ENCODE measurements at regions not wholly inside any gene's neighbourhood (a gene's known extent, or its start where the extent isn't known, plus 50 kb on each side); places are given as distances from the start of the nearest gene placed in this dataset.

DNA sequence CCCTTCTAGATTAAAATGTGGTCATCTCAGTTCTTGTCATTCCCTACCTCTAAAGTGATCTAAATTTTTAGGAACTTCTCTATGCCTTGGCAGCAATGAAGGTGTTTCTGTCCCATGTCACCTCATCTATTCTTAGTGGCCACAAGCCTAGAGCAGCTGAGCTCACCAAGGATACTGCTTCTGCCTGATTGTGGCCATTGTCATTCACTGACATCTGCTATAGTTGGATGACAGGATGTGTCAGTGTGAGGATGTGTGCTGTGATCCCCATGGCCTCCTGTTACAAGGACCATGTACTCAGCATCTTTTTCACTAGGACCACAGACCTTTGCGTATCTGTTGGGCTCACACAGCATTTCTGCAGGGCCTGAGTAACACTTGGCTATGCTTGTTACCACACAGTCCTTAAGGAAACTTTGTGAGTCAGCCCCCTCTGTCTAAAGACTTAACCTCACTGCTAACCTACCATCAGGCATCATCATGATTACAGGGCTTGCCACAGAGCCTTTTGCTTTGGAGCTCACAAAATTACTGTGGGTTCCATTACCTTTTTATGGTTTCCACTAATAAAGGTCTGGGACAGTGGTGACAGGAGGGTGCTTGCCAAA is 421.0 kb downstream of the ADAM29 start:
- Histone ChIP-seq H2BK120ac (ENCODE audit: insufficient read depth, low read length, poor library complexity) (no peak overlapping the region), H3K4ac (ENCODE audit: low read depth, low read length) (no peak overlapping the region), H3K4me2 (ENCODE audit: low read length) (no peak overlapping the region), H3K9me3 (ENCODE audit: insufficient read depth, low read depth, low read length) (no peaks in the 10 kb centered on the region), H3K27me3 (ENCODE audit: insufficient read depth, low read length) (no peaks in the 10 kb centered on the region), H3K4me1 (ENCODE audit: control insufficient read depth in 1 of 2, insufficient read depth in 2 of 2, low read length in 2 of 2) (no peaks in the 10 kb centered on the region), H3K27ac (ENCODE audit: low read depth, low read length) (no peak overlapping the region), H4K8ac (ENCODE audit: low read depth, low read length) (no peak overlapping the region), H3K14ac (ENCODE audit: low read length) (no peak overlapping the region), H2BK12ac (ENCODE audit: low read length) (no peak overlapping the region), H3K36me3 (ENCODE audit: control insufficient read depth in 1 of 2, insufficient read depth in 2 of 2, low read length in 2 of 2) (no peaks in the 10 kb centered on the region), H3K23ac (ENCODE audit: low read length) (no peak overlapping the region), H3K9ac (ENCODE audit: low read length) (no peak overlapping the region), H3K79me2 (ENCODE audit: control insufficient read depth, insufficient read depth, low read length, poor library complexity) (no peaks in the 10 kb centered on the region), H3K4me3 (ENCODE audit: low read depth, low read length) (no peak overlapping the region), H3K18ac (ENCODE audit: low read length) (no peak overlapping the region), H4K12ac (ENCODE audit: low read depth, low read length) (no peak overlapping the region), H2BK5ac (ENCODE audit: low read depth, low read length, poor library complexity) (no peak overlapping the region), H2AK5ac (ENCODE audit: low read length) (no peak overlapping the region), H4K91ac (ENCODE audit: low read depth, low read length) (no peak overlapping the region), H3K79me1 (ENCODE audit: low read length) (no peaks in the 10 kb centered on the region), H2AFZ (ENCODE audit: insufficient read depth, low read length, poor library complexity) (no peak overlapping the region)
- DNase-seq = peak in 1 of 2 donors; percentile 18
- no CpG with 5 or more reads among the region's 1 CpG for WGBS (ENCODE audit: extremely low coverage, insufficient coverage, insufficient read length)

DNA sequence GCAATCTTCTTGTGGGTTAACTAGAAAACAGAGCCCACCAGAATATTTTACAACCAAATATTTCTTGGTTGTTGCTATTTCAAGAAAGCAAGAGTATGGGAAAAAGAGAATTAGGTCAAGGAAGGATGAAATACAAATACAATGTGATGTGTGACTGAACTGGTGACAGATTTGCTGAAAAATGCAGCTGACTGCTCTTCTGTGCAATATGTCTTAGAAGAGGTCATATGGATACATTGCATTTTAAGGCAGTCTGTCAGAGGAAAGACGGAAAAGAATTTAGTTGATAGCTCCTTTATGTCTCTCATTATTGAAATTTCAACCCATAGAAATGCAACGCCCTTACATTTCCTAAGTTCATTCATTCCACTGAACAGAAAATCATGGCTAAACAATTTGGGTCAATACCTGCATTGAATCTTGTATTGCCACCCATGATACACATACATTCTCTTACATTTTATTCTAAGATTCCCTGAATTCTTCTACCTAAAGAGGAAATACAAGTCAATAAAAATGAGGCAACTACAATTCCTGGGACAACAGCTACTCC is 423.1 kb downstream of the ADAM29 start:
- Histone ChIP-seq H3K4ac (ENCODE audit: low read depth, low read length) (no peak overlapping the region), H4K12ac (ENCODE audit: low read depth, low read length) (no peak overlapping the region), H3K36me3 (ENCODE audit: control insufficient read depth in 1 of 2, insufficient read depth in 2 of 2, low read length in 2 of 2) (peaks cover 0 to 3% of the 10 kb centered on the region in 2 experiments), H3K4me3 (ENCODE audit: low read depth, low read length) (no peak overlapping the region), H2AK5ac (ENCODE audit: low read length) (no peak overlapping the region), H3K14ac (ENCODE audit: low read length) (no peak overlapping the region), H3K4me1 (ENCODE audit: control insufficient read depth in 1 of 2, insufficient read depth in 2 of 2, low read length in 2 of 2) (no peaks in the 10 kb centered on the region), H3K18ac (ENCODE audit: low read length) (no peak overlapping the region), H3K27me3 (ENCODE audit: insufficient read depth, low read length) (no peaks in the 10 kb centered on the region), H2BK12ac (ENCODE audit: low read length) (no peak overlapping the region), H3K9me3 (ENCODE audit: insufficient read depth, low read depth, low read length) (peaks cover 1% of the 10 kb centered on the region), H4K91ac (ENCODE audit: low read depth, low read length) (no peak overlapping the region), H2BK120ac (ENCODE audit: insufficient read depth, low read length, poor library complexity) (no peak overlapping the region), H3K79me1 (ENCODE audit: low read length) (no peaks in the 10 kb centered on the region), H2AFZ (ENCODE audit: insufficient read depth, low read length, poor library complexity) (no peak overlapping the region), H3K4me2 (ENCODE audit: low read length) (no peak overlapping the region), H3K27ac (ENCODE audit: low read depth, low read length) (no peak overlapping the region), H2BK5ac (ENCODE audit: low read depth, low read length, poor library complexity) (no peak overlapping the region), H3K23ac (ENCODE audit: low read length) (no peak overlapping the region), H4K8ac (ENCODE audit: low read depth, low read length) (no peak overlapping the region), H3K9ac (ENCODE audit: low read length) (no peak overlapping the region), H3K79me2 (ENCODE audit: control insufficient read depth, insufficient read depth, low read length, poor library complexity) (no peaks in the 10 kb centered on the region)
- peak; percentile 18 to 87 for DNase-seq
- WGBS (ENCODE audit: extremely low coverage, insufficient coverage, insufficient read length) = no CpG with 5 or more reads among the region's 2 CpGs

DNA sequence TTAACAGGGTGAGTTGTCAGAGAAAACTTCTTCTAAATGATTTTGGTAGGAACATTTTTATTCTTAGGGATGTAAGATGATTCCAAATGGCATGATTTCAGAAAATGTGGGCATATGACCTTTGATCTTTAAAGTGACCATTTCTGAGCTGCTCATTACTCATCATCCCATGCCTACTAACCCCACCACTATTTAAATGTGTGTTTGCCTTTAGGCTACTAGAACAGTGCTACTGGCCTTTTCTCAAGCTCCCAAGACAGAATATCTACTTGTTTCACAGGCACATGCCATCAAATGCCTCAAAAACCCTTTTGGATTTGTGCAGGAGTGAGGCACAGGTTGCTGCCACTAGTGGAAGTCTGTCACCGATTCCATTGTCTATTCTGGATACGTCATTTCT is 428.2 kb downstream of the ADAM29 start:
- no CpG with 5 or more reads among the region's 2 CpGs for WGBS (ENCODE audit: extremely low coverage, insufficient coverage, insufficient read length)
- Histone ChIP-seq H3K27ac (ENCODE audit: low read depth, low read length) (no peak overlapping the region), H3K23ac (ENCODE audit: low read length) (no peak overlapping the region), H3K4me1 (ENCODE audit: control insufficient read depth in 1 of 2, insufficient read depth in 2 of 2, low read length in 2 of 2) (peaks cover 0 to 4% of the 10 kb centered on the region in 2 experiments), H2AFZ (ENCODE audit: insufficient read depth, low read length, poor library complexity) (no peak overlapping the region), H3K4ac (ENCODE audit: low read depth, low read length) (no peak overlapping the region), H3K18ac (ENCODE audit: low read length) (no peak overlapping the region), H3K36me3 (ENCODE audit: control insufficient read depth in 1 of 2, insufficient read depth in 2 of 2, low read length in 2 of 2) (peaks cover 0 to 3% of the 10 kb centered on the region in 2 experiments), H2BK12ac (ENCODE audit: low read length) (no peak overlapping the region), H2AK5ac (ENCODE audit: low read length) (no peak overlapping the region), H3K79me1 (ENCODE audit: low read length) (no peaks in the 10 kb centered on the region), H3K79me2 (ENCODE audit: control insufficient read depth, insufficient read depth, low read length, poor library complexity) (peaks cover 2% of the 10 kb centered on the region), H3K9ac (ENCODE audit: low read length) (no peak overlapping the region), H3K4me3 (ENCODE audit: low read depth, low read length) (no peak overlapping the region), H3K14ac (ENCODE audit: low read length) (no peak overlapping the region), H3K27me3 (ENCODE audit: insufficient read depth, low read length) (no peaks in the 10 kb centered on the region), H4K8ac (ENCODE audit: low read depth, low read length) (no peak overlapping the region), H3K4me2 (ENCODE audit: low read length) (no peak overlapping the region), H3K9me3 (ENCODE audit: insufficient read depth, low read depth, low read length) (peaks cover 1% of the 10 kb centered on the region), H2BK120ac (ENCODE audit: insufficient read depth, low read length, poor library complexity) (no peak overlapping the region), H4K91ac (ENCODE audit: low read depth, low read length) (no peak overlapping the region), H4K12ac (ENCODE audit: low read depth, low read length) (no peak overlapping the region), H2BK5ac (ENCODE audit: low read depth, low read length, poor library complexity) (no peak overlapping the region)
- no peak for DNase-seq

- Histone ChIP-seq H2BK12ac (ENCODE audit: low read length) (no peak overlapping the region), H2AFZ (ENCODE audit: insufficient read depth, low read length, poor library complexity) (no peak overlapping the region), H4K8ac (ENCODE audit: low read depth, low read length) (no peak overlapping the region), H3K9me3 (ENCODE audit: insufficient read depth, low read depth, low read length) (no peaks in the 10 kb centered on the region), H2BK120ac (ENCODE audit: insufficient read depth, low read length, poor library complexity) (no peak overlapping the region), H3K79me1 (ENCODE audit: low read length) (no peaks in the 10 kb centered on the region), H3K14ac (ENCODE audit: low read length) (no peak overlapping the region), H3K4me3 (ENCODE audit: low read depth, low read length) (no peak overlapping the region), H3K18ac (ENCODE audit: low read length) (no peak overlapping the region), H3K27ac (ENCODE audit: low read depth, low read length) (no peak overlapping the region), H2AK5ac (ENCODE audit: low read length) (no peak overlapping the region), H4K12ac (ENCODE audit: low read depth, low read length) (no peak overlapping the region), H3K27me3 (ENCODE audit: insufficient read depth, low read length) (no peaks in the 10 kb centered on the region), H4K91ac (ENCODE audit: low read depth, low read length) (no peak overlapping the region), H3K4me1 (ENCODE audit: control insufficient read depth in 1 of 2, insufficient read depth in 2 of 2, low read length in 2 of 2) (peaks cover 0 to 4% of the 10 kb centered on the region in 2 experiments), H3K9ac (ENCODE audit: low read length) (no peak overlapping the region), H2BK5ac (ENCODE audit: low read depth, low read length, poor library complexity) (no peak overlapping the region), H3K36me3 (ENCODE audit: control insufficient read depth in 1 of 2, insufficient read depth in 2 of 2, low read length in 2 of 2) (no peaks in the 10 kb centered on the region), H3K79me2 (ENCODE audit: control insufficient read depth, insufficient read depth, low read length, poor library complexity) (peaks cover 2% of the 10 kb centered on the region), H3K23ac (ENCODE audit: low read length) (no peak overlapping the region), H3K4ac (ENCODE audit: low read depth, low read length) (no peak overlapping the region), H3K4me2 (ENCODE audit: low read length) (no peak overlapping the region)
- no CpG with 5 or more reads among the region's 3 CpGs for WGBS (ENCODE audit: extremely low coverage, insufficient coverage, insufficient read length)
- DNase-seq = no peak
Observed at GRCh38 chr4:175350246-175350645, 432.1 kb downstream of the ADAM29 start.
